Body of pancreas (tissue), 4 donors: ENCODE measurements at regions not wholly inside any gene's neighbourhood (a gene's known extent, or its start where the extent isn't known, plus 50 kb on each side); places are given as distances from the start of the nearest gene placed in this dataset.
"Not testable (repeated sequence)": the region's sequence is repeated elsewhere in the genome, so short reads cannot be mapped to it uniquely, and the experiment has no call there.

Experiments used
- POLR2A ChIP-seq, 3 donors: fragments of 450-650 bp; IDR thresholded peaks; one replicate each; pipeline ENCODE4 v1.6.1; 2016; ENCODE audit warnings: antibody characterized with exemption in 3 of 3, mild to moderate bottlenecking in 2 of 3
- TF ChIP-seq, protein P1 (sequence below), 7 experiments: fragments of 450-650 bp in 4 of 7; fragments of 200-600 bp in 3 of 7; sonication (generic) in 3 of 7; IDR thresholded peaks; one replicate each; pipeline ENCODE4 v1.5.1; 2016 to 2019; ENCODE audit warnings: antibody characterized with exemption in 7 of 7

DNA sequence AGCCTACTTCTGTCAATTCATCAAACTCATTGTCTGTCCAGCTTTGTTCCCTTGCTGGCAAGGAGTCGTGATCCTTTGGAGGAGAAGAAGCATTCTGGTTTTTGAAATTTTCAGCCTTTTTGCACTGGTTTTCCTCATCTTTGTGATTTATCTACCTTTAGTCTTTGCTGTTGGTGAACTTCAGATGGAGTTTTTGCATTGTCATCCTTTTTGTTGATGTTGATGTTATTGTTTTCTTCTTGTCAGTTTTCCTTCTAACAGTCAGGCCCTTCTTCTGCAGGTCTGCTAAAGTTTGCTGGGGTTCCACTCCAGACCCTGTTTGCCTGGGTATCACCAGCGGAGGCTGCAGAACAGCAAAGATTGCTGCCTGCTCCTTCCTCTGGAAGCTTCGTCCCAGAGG lies 52.2 kb upstream of the KCNAB1 start:
- TF ChIP-seq, protein P1, sequence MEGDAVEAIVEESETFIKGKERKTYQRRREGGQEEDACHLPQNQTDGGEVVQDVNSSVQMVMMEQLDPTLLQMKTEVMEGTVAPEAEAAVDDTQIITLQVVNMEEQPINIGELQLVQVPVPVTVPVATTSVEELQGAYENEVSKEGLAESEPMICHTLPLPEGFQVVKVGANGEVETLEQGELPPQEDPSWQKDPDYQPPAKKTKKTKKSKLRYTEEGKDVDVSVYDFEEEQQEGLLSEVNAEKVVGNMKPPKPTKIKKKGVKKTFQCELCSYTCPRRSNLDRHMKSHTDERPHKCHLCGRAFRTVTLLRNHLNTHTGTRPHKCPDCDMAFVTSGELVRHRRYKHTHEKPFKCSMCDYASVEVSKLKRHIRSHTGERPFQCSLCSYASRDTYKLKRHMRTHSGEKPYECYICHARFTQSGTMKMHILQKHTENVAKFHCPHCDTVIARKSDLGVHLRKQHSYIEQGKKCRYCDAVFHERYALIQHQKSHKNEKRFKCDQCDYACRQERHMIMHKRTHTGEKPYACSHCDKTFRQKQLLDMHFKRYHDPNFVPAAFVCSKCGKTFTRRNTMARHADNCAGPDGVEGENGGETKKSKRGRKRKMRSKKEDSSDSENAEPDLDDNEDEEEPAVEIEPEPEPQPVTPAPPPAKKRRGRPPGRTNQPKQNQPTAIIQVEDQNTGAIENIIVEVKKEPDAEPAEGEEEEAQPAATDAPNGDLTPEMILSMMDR (IDR thresholded peaks at IDR 0.05): not testable (repeated sequence)
- not testable (repeated sequence) for TF ChIP-seq POLR2A (IDR thresholded peaks at IDR 0.05)
